ENCODE measurements at regions not wholly inside any gene's neighbourhood (a gene's known extent, or its start where the extent isn't known, plus 50 kb on each side); places are given as distances from the start of the nearest gene placed in this dataset.

- DNase-seq = no peak
Measured at GRCh38 chr5:61800450-61800849, 468.4 kb downstream of the ZSWIM6 start.

- no peak for DNase-seq
Measured at GRCh38 chr5:61801174-61801573, 469.1 kb downstream of the ZSWIM6 start.

GRCh38 chr5:61802456-61802855, 470.4 kb downstream of the ZSWIM6 start:
- no peak for DNase-seq

GRCh38 chr5:61805101-61805500, 473.0 kb downstream of the ZSWIM6 start:
- no peak for DNase-seq

GRCh38 chr5:61806491-61807020, 474.5 kb downstream of the ZSWIM6 start:
- no peak for DNase-seq

- DNase-seq = no peak
Measured at GRCh38 chr5:61808091-61808490, 476.0 kb downstream of the ZSWIM6 start.

- DNase-seq = no peak
Measured at GRCh38 chr5:61808909-61809308, 476.9 kb downstream of the ZSWIM6 start.

- DNase-seq = no peak
Measured at GRCh38 chr5:61809651-61810050, 477.6 kb downstream of the ZSWIM6 start.

- DNase-seq = no peak
Measured at GRCh38 chr5:61811052-61811451, 479.0 kb downstream of the ZSWIM6 start.

- DNase-seq = no peak
Measured at GRCh38 chr5:61813361-61813760, 481.3 kb downstream of the ZSWIM6 start.

- DNase-seq = no peak
Measured at GRCh38 chr5:61815339-61815738, 483.3 kb downstream of the ZSWIM6 start.

- no peak for DNase-seq
Measured at GRCh38 chr5:61816146-61816545, 484.1 kb downstream of the ZSWIM6 start.

- no peak for DNase-seq
Measured at GRCh38 chr5:61816585-61817450, 484.8 kb downstream of the ZSWIM6 start.

- no peak for DNase-seq
Measured at GRCh38 chr5:61817472-61818326, 485.6 kb downstream of the ZSWIM6 start.

- no peak for DNase-seq
Measured at GRCh38 chr5:61820836-61821235, 485.2 kb upstream of the KIF2A start.

GRCh38 chr5:61821561-61821960, 484.4 kb upstream of the KIF2A start:
- no peak for DNase-seq

GRCh38 chr5:61822584-61822983, 483.4 kb upstream of the KIF2A start:
- DNase-seq = no peak

GRCh38 chr5:61823065-61823464, 482.9 kb upstream of the KIF2A start:
- no peak for DNase-seq

- DNase-seq = no peak
Measured at GRCh38 chr5:61823781-61824180, 482.2 kb upstream of the KIF2A start.

GRCh38 chr5:61824396-61824795, 481.6 kb upstream of the KIF2A start:
- no peak for DNase-seq

GRCh38 chr5:61827445-61827975, 478.5 kb upstream of the KIF2A start:
- DNase-seq = no peak

- no peak for DNase-seq
Measured at GRCh38 chr5:61828856-61829255, 477.1 kb upstream of the KIF2A start.

- DNase-seq = no peak
Measured at GRCh38 chr5:61831736-61832135, 474.3 kb upstream of the KIF2A start.
